OCI-LY1 (cell line): ENCODE measurements at regions not wholly inside any gene's neighbourhood (a gene's known extent, or its start where the extent isn't known, plus 50 kb on each side); places are given as distances from the start of the nearest gene placed in this dataset.

Experiments
- CTCF ChIP-seq: fragments of 200-600 bp; sonication (generic), shearing (Covaris generic); IDR thresholded peaks from 2 replicates; pipeline ENCODE4 v1.5.1; 2017; ENCODE audit warnings: mild to moderate bottlenecking, antibody characterized with exemption, low read length, moderate library complexity, mixed read lengths
- EZH2 ChIP-seq: fragments of 200-600 bp; sonication (generic), shearing (Covaris generic); IDR thresholded peaks from 2 replicates; pipeline ENCODE4 v1.8.0; 2017; ENCODE audit warnings: borderline replicate concordance, mixed run types, mild to moderate bottlenecking, antibody characterized with exemption, low read length, moderate library complexity, mixed read lengths

- TF ChIP-seq CTCF (no peak), EZH2 (no peak)
Measured at GRCh38 chr5:174610968-174611367, 113.4 kb upstream of the MSX2 start.
